Keratinocyte (primary cell): ENCODE measurements at regions not wholly inside any gene's neighbourhood (a gene's known extent, or its start where the extent isn't known, plus 50 kb on each side); places are given as distances from the start of the nearest gene placed in this dataset.

Experiments
- DNase-seq: peaks from one replicate; pipeline ENCODE4 v3.0.0-alpha.2; 2011; ENCODE audit warnings: low read depth, missing footprints, low spot score
- FAIRE-seq: peaks from 2 replicates; lab custom pipeline; 2011; peaks lifted over from hg19 to GRCh38; lab: Jason Lieb, UNC
- H2AFZ ChIP-seq: 2 replicates; pipeline ENCODE4 v1.6.0; 2012; ENCODE audit warnings: low read length, control low read depth, inconsistent platforms; ENCODE audit not compliant: control insufficient read depth
- H3K27ac ChIP-seq: 2 replicates; pipeline ENCODE4 v1.5.1; 2011; ENCODE audit warnings: low read length; ENCODE audit not compliant: control insufficient read depth, insufficient read depth
- H3K27me3 ChIP-seq: 3 replicates; pipeline ENCODE4 v1.6.0; 2011; ENCODE audit warnings: low read length; ENCODE audit not compliant: control insufficient read depth, insufficient read depth; ENCODE audit errors: extremely low read depth
- H3K36me3 ChIP-seq, 2 experiments: 2 replicates in 1 of 2; 3 replicates in 1 of 2; pipeline ENCODE4 v1.5.1; 2011; ENCODE audit warnings: low read length in 2 of 2, mild to moderate bottlenecking in 1 of 2; ENCODE audit not compliant: control insufficient read depth in 2 of 2, insufficient read depth in 2 of 2; ENCODE audit errors: extremely low read depth in 1 of 2
- H3K4me1 ChIP-seq: 3 replicates; pipeline ENCODE4 v1.5.1; 2011; ENCODE audit warnings: low read length; ENCODE audit not compliant: control insufficient read depth, insufficient read depth; ENCODE audit errors: extremely low read depth
- H3K4me2 ChIP-seq: 3 replicates; pipeline ENCODE4 v1.6.0; 2011; ENCODE audit warnings: low read depth, low read length; ENCODE audit not compliant: control insufficient read depth, insufficient read depth; ENCODE audit errors: extremely low read depth
- H3K4me3 ChIP-seq, 3 experiments: fragments of 200-600 bp in 1 of 3; sonication (generic) in 1 of 3; 2 replicates in 2 of 3; 3 replicates in 1 of 3; pipeline ENCODE4 v1.5.1; 2011 to 2016; ENCODE audit warnings: low read length in 3 of 3, mild to moderate bottlenecking in 3 of 3, control low read depth in 2 of 3, inconsistent platforms in 1 of 3, low read depth in 1 of 3, mixed read lengths in 1 of 3, mixed run types in 1 of 3, moderate library complexity in 1 of 3; ENCODE audit not compliant: control insufficient read depth in 2 of 3, insufficient read depth in 2 of 3; ENCODE audit errors: extremely low read depth in 1 of 3
- H3K79me2 ChIP-seq: 2 replicates; pipeline ENCODE4 v1.6.0; 2012; ENCODE audit warnings: low read length; ENCODE audit not compliant: control insufficient read depth, insufficient read depth
- H3K9ac ChIP-seq: 3 replicates; pipeline ENCODE4 v1.6.0; 2011; ENCODE audit warnings: low read length; ENCODE audit not compliant: control insufficient read depth, insufficient read depth; ENCODE audit errors: extremely low read depth
- H3K9me1 ChIP-seq: 3 replicates; pipeline ENCODE4 v1.6.0; 2011; ENCODE audit warnings: low read length; ENCODE audit not compliant: control insufficient read depth, insufficient read depth; ENCODE audit errors: extremely low read depth
- H3K9me3 ChIP-seq: 2 replicates; pipeline ENCODE4 v1.5.1; 2012; ENCODE audit warnings: low read depth, low read length; ENCODE audit not compliant: control insufficient read depth
- H4K20me1 ChIP-seq: 3 replicates; pipeline ENCODE4 v1.6.0; 2011; ENCODE audit warnings: low read length; ENCODE audit not compliant: control insufficient read depth, insufficient read depth; ENCODE audit errors: extremely low read depth
- EZH2 ChIP-seq: IDR thresholded peaks from one replicate; pipeline ENCODE4 v1.6.1; 2012; ENCODE audit warnings: inconsistent platforms, mild to moderate bottlenecking, low read length, moderate library complexity
- dilution Hi-C: fragments of 300-500 bp; cut with MboI; formaldehyde crosslinking; loops from one replicate; pipeline ENCODE4 v1.7.0; 2020; ENCODE audit warnings: low sequenced_read_pairs; ENCODE audit not compliant: extremely low pct_ligation_motif_present
- TF ChIP-seq, protein P1 (sequence below), 3 experiments: IDR thresholded peaks in 1 of 3; conservative IDR thresholded peaks in 1 of 3; optimal IDR thresholded peaks in 1 of 3; 2 replicates in 2 of 3; 3 replicates in 1 of 3; pipeline versions ENCODE3 to v1.5.1; 2011; ENCODE audit warnings: low read length in 3 of 3, mild to moderate bottlenecking in 3 of 3, moderate library complexity in 2 of 3, control low read depth in 1 of 3, inconsistent platforms in 1 of 3; ENCODE audit not compliant: insufficient read depth in 2 of 3; ENCODE audit errors: extremely low read depth in 1 of 3

DNA sequence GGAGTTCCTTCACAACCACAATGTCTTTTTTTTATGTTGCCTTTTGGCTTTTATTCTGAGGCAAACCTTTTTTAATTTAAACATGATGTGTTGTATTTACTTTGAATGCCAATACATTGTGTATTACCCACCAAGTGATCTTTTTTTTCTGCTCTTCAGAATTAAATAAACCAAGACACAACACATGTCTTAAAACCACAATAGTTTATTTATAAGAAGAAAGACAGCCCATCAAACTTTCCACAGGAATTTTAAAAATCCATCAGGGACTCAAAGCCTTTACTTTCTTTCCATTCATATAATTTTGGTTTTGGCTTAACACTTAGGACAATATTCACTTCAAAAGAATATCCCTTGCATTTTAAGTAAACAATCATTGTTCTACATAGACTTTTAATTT is 321.8 kb upstream of the MEF2C start:
- FAIRE-seq (no peak), DNase-seq (no peak)
- no peak overlapping the region for H3K9ac ChIP-seq
- H3K79me2 ChIP-seq: no peaks in the 10 kb centered on the region
- no peaks in the 10 kb centered on the region for H3K27me3 ChIP-seq
- no peak overlapping the region for H3K4me2 ChIP-seq
- no peaks in the 10 kb centered on the region for H3K9me1 ChIP-seq
- no peaks in the 10 kb centered on the region for H3K4me1 ChIP-seq
- dilution Hi-C loops: no loop called here
- H3K4me3 ChIP-seq: no peak overlapping the region
- H3K9me3 ChIP-seq: no peaks in the 10 kb centered on the region
- H4K20me1 ChIP-seq: no peaks in the 10 kb centered on the region
- TF ChIP-seq EZH2: no peak
- TF ChIP-seq, protein P1, sequence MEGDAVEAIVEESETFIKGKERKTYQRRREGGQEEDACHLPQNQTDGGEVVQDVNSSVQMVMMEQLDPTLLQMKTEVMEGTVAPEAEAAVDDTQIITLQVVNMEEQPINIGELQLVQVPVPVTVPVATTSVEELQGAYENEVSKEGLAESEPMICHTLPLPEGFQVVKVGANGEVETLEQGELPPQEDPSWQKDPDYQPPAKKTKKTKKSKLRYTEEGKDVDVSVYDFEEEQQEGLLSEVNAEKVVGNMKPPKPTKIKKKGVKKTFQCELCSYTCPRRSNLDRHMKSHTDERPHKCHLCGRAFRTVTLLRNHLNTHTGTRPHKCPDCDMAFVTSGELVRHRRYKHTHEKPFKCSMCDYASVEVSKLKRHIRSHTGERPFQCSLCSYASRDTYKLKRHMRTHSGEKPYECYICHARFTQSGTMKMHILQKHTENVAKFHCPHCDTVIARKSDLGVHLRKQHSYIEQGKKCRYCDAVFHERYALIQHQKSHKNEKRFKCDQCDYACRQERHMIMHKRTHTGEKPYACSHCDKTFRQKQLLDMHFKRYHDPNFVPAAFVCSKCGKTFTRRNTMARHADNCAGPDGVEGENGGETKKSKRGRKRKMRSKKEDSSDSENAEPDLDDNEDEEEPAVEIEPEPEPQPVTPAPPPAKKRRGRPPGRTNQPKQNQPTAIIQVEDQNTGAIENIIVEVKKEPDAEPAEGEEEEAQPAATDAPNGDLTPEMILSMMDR (optimal IDR thresholded peaks at IDR 0.05 in 1 of 3, IDR thresholded peaks at IDR 0.05 in 1 of 3, conservative IDR thresholded peaks at IDR 0.05 in 1 of 3; ENCODE audit: extremely low read depth in 1 of 3, insufficient read depth in 2 of 3, low read length in 3 of 3): no peak
- H3K27ac ChIP-seq: no peak overlapping the region
- no peaks in the 10 kb centered on the region for H3K36me3 ChIP-seq
- H2AFZ ChIP-seq: no peak overlapping the region

DNA sequence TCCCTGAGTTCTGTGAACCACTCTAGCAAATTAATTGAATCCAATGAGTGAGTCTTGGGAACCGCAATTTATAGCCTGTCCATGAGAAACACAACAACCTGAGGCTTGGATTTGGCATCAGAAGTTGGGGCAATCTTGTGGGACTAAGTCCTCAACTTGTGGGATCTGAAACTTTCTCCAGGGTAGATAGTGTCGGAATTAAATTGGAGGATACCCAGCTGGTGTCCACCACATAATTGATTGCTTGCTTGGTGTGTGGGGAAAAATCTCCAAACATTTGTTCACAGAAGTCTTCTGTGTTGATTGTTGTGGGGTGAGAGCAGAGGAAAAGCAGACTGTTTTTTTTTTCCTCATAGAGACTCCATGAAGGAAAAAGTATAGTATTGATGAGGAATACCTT is 320.6 kb upstream of the MEF2C start:
- Histone ChIP-seq H3K79me2 (no peaks in the 10 kb centered on the region), H3K9me3 (no peaks in the 10 kb centered on the region), H3K4me1 (no peaks in the 10 kb centered on the region), H3K9me1 (no peaks in the 10 kb centered on the region), H2AFZ (no peak overlapping the region), H3K9ac (no peak overlapping the region), H3K27ac (no peak overlapping the region), H3K27me3 (no peaks in the 10 kb centered on the region), H3K4me3 (no peak overlapping the region), H3K36me3 (no peaks in the 10 kb centered on the region), H3K4me2 (no peak overlapping the region), H4K20me1 (no peaks in the 10 kb centered on the region)
- no peak for TF ChIP-seq EZH2
- TF ChIP-seq, protein P1 (optimal IDR thresholded peaks at IDR 0.05 in 1 of 3, IDR thresholded peaks at IDR 0.05 in 1 of 3, conservative IDR thresholded peaks at IDR 0.05 in 1 of 3; ENCODE audit: extremely low read depth in 1 of 3, insufficient read depth in 2 of 3, low read length in 3 of 3): no peak
- FAIRE-seq: no peak
- no peak for DNase-seq
- dilution Hi-C loops: no loop called here
